WERI-Rb-1 (cell line): ENCODE measurements at regions not wholly inside any gene's neighbourhood (a gene's known extent, or its start where the extent isn't known, plus 50 kb on each side); places are given as distances from the start of the nearest gene placed in this dataset.
"Not testable (repeated sequence)": the region's sequence is repeated elsewhere in the genome, so short reads cannot be mapped to it uniquely, and the experiment has no call there.

Experiments used
- DNase-seq: peaks from one replicate; pipeline ENCODE4 v3.0.0-alpha.2; 2020
- H3K27ac ChIP-seq: fragments of 250-450 bp; sonication (Bioruptor Pico); 2 replicates; pipeline ENCODE4 v1.5.1; 2020; ENCODE audit warnings: mild to moderate bottlenecking, moderate library complexity
- H3K27me3 ChIP-seq: fragments of 250-450 bp; sonication (Bioruptor Pico); 2 replicates; pipeline ENCODE4 v1.5.1; 2021; ENCODE audit warnings: mild to moderate bottlenecking, low read depth, moderate library complexity; ENCODE audit not compliant: insufficient read depth, severe bottlenecking
- H3K36me3 ChIP-seq: fragments of 250-450 bp; sonication (Bioruptor Pico); 2 replicates; pipeline ENCODE4 v1.5.1; 2020; ENCODE audit warnings: mild to moderate bottlenecking, moderate library complexity
- H3K4me3 ChIP-seq: 2 replicates; pipeline ENCODE4 v1.5.1; 2011; ENCODE audit warnings: low read depth, mild to moderate bottlenecking, control low read depth, low read length
- H3K9me3 ChIP-seq: fragments of 250-450 bp; sonication (Bioruptor Pico); 2 replicates; pipeline ENCODE4 v1.5.1; 2021; ENCODE audit warnings: mild to moderate bottlenecking, moderate library complexity; ENCODE audit not compliant: severe bottlenecking
- TF ChIP-seq, protein P1 (sequence below): IDR thresholded peaks from 2 replicates; pipeline ENCODE4 v1.5.1; 2011; ENCODE audit warnings: low read depth, mild to moderate bottlenecking, control low read depth, inconsistent platforms, low read length

DNA sequence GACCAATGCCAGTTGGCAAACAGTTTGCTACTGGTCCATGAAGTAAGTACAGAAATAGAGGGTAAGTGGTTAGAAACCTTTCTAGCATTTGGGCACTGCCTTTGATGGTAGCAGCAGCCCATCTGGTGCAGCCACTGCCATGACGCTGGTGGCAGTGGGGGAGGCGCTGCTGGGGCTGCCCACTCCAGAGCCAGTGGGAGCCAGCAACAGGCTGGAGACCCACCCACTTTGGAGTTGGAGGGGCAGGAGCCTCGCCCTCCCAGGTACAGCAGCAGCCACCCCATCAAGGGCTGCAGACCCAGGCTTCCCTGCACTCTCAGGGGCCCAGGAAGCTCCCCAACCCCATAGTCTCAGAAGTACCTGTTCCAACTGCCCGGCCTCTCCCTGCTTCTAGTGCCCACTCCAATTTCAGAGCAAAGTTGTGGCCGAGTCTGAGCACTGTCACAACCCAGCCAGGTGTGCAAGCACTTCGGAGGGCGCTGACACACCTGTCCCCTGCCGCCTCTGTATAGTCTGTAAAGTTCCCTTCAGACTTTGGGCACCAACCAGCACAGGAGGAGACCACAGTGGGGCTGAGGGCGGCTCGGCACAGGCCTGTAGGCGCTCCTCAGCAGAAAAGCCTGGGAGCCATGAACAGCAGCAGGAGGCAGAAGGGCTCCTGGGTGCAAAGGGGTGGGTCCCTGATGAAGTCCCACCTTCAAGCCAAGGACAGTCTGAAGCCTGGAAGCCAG lies 125.6 kb upstream of the CCDC150 start:
- Histone ChIP-seq H3K9me3 (no peaks in the 10 kb centered on the region), H3K27ac (no peak overlapping the region), H3K4me3 (no peak overlapping the region), H3K36me3 (no peaks in the 10 kb centered on the region), H3K27me3 (no peaks in the 10 kb centered on the region)
- TF ChIP-seq, protein P1, sequence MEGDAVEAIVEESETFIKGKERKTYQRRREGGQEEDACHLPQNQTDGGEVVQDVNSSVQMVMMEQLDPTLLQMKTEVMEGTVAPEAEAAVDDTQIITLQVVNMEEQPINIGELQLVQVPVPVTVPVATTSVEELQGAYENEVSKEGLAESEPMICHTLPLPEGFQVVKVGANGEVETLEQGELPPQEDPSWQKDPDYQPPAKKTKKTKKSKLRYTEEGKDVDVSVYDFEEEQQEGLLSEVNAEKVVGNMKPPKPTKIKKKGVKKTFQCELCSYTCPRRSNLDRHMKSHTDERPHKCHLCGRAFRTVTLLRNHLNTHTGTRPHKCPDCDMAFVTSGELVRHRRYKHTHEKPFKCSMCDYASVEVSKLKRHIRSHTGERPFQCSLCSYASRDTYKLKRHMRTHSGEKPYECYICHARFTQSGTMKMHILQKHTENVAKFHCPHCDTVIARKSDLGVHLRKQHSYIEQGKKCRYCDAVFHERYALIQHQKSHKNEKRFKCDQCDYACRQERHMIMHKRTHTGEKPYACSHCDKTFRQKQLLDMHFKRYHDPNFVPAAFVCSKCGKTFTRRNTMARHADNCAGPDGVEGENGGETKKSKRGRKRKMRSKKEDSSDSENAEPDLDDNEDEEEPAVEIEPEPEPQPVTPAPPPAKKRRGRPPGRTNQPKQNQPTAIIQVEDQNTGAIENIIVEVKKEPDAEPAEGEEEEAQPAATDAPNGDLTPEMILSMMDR = no peak
- no peak for DNase-seq

DNA sequence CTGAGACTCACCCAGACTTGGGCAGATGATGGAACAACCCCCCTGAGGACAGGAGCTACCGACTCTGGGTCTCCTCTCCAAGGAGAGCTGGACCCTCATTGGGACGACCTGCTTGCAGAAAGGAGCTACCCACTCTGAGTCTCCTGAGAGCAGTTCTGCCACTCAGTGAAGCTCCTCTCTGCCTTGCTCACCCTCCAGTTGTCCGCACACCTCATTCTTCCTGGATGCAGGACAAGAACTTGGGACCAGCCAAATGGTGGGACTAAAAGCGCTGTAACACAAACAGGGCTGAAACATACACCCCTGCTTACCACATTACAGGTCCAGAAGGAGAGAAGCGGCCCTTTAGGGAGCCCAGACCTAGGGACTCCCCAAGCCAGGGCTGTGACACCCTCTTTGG lies 124.9 kb upstream of the CCDC150 start:
- no peak overlapping the region for H3K4me3 ChIP-seq
- TF ChIP-seq, protein P1 = no peak
- H3K27ac ChIP-seq = no peak overlapping the region
- H3K36me3 ChIP-seq = no peaks in the 10 kb centered on the region
- no peaks in the 10 kb centered on the region for H3K9me3 ChIP-seq
- no peaks in the 10 kb centered on the region for H3K27me3 ChIP-seq
- DNase-seq = no peak

GRCh38 chr2:196515051-196515450 lies 124.5 kb upstream of the CCDC150 start:
- no peaks in the 10 kb centered on the region for H3K27me3 ChIP-seq
- no peaks in the 10 kb centered on the region for H3K36me3 ChIP-seq
- no peak overlapping the region for H3K4me3 ChIP-seq
- H3K9me3 ChIP-seq = no peaks in the 10 kb centered on the region
- TF ChIP-seq, protein P1 = no peak
- no peak overlapping the region for H3K27ac ChIP-seq
- DNase-seq = no peak

- H3K4me3 ChIP-seq = no peak overlapping the region
- no peak for DNase-seq
- no peaks in the 10 kb centered on the region for H3K9me3 ChIP-seq
- TF ChIP-seq, protein P1 = no peak
- H3K27me3 ChIP-seq = no peaks in the 10 kb centered on the region
- no peak overlapping the region for H3K27ac ChIP-seq
- H3K36me3 ChIP-seq = no peaks in the 10 kb centered on the region
Measured at GRCh38 chr2:196515608-196516007, 123.9 kb upstream of the CCDC150 start.

- TF ChIP-seq, protein P1 = no peak
- no peak for DNase-seq
- no peak overlapping the region for H3K4me3 ChIP-seq
- no peaks in the 10 kb centered on the region for H3K36me3 ChIP-seq
- no peaks in the 10 kb centered on the region for H3K9me3 ChIP-seq
- H3K27me3 ChIP-seq = no peaks in the 10 kb centered on the region
- H3K27ac ChIP-seq = no peak overlapping the region
Measured at GRCh38 chr2:196516564-196516963, 123.0 kb upstream of the CCDC150 start.

GRCh38 chr2:196520605-196521004 lies 118.9 kb upstream of the CCDC150 start:
- Histone ChIP-seq H3K27ac (no peak overlapping the region), H3K27me3 (no peaks in the 10 kb centered on the region), H3K9me3 (no peaks in the 10 kb centered on the region), H3K36me3 (no peaks in the 10 kb centered on the region), H3K4me3 (no peak overlapping the region)
- TF ChIP-seq, protein P1 = no peak
- no peak for DNase-seq

GRCh38 chr2:196526981-196527725 lies 112.4 kb upstream of the CCDC150 start:
- not testable (repeated sequence) for H3K36me3 ChIP-seq, H3K4me3 ChIP-seq, H3K27ac ChIP-seq, H3K27me3 ChIP-seq, H3K9me3 ChIP-seq, DNase-seq
